ENCODE measurements at regions not wholly inside any gene's neighbourhood (a gene's known extent, or its start where the extent isn't known, plus 50 kb on each side); places are given as distances from the start of the nearest gene placed in this dataset.

DNA sequence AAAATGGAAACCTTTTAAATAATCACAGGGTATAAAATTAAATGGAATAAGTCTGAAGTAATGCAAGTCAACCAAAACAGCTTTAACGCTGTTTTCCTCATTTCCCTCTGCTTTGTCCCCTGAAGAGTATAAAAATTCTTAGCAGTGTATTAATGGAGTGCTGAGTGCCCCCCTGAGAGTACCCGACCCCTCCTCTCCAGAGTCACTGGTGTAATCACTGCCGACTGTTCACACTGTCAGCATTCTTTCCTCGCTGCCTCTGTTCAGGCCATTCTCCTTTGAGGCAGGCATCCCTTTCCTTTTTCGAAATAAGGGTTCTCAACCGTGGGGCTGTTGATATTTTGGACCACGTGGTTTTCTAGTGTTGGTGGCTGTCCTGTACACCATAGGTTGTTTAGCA, 146.9 kb upstream of the SLC10A2 start:
- TF ChIP-seq, protein P1, sequence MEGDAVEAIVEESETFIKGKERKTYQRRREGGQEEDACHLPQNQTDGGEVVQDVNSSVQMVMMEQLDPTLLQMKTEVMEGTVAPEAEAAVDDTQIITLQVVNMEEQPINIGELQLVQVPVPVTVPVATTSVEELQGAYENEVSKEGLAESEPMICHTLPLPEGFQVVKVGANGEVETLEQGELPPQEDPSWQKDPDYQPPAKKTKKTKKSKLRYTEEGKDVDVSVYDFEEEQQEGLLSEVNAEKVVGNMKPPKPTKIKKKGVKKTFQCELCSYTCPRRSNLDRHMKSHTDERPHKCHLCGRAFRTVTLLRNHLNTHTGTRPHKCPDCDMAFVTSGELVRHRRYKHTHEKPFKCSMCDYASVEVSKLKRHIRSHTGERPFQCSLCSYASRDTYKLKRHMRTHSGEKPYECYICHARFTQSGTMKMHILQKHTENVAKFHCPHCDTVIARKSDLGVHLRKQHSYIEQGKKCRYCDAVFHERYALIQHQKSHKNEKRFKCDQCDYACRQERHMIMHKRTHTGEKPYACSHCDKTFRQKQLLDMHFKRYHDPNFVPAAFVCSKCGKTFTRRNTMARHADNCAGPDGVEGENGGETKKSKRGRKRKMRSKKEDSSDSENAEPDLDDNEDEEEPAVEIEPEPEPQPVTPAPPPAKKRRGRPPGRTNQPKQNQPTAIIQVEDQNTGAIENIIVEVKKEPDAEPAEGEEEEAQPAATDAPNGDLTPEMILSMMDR (IDR thresholded peaks at IDR 0.05): no peak
- TF ChIP-seq POLR2AphosphoS5 (IDR thresholded peaks at IDR 0.05) (no peak), EP300 (IDR thresholded peaks at IDR 0.05) (no peak), POLR2A (IDR thresholded peaks at IDR 0.05) (no peak)

All from gastroesophageal sphincter (tissue), 3 donors.